SK-N-MC (cell line): ENCODE measurements at regions not wholly inside any gene's neighbourhood (a gene's known extent, or its start where the extent isn't known, plus 50 kb on each side); places are given as distances from the start of the nearest gene placed in this dataset.

Experiments
- EZH2 ChIP-seq: fragments of 200-600 bp; sonication (generic); IDR thresholded peaks from one replicate; pipeline ENCODE4 v1.6.1; 2017; ENCODE audit warnings: antibody characterized with exemption
- POLR2AphosphoS5 ChIP-seq: IDR thresholded peaks from 2 replicates; pipeline ENCODE4 v1.6.1; 2012; ENCODE audit warnings: mild to moderate bottlenecking, low read depth, low read length, borderline replicate concordance

DNA sequence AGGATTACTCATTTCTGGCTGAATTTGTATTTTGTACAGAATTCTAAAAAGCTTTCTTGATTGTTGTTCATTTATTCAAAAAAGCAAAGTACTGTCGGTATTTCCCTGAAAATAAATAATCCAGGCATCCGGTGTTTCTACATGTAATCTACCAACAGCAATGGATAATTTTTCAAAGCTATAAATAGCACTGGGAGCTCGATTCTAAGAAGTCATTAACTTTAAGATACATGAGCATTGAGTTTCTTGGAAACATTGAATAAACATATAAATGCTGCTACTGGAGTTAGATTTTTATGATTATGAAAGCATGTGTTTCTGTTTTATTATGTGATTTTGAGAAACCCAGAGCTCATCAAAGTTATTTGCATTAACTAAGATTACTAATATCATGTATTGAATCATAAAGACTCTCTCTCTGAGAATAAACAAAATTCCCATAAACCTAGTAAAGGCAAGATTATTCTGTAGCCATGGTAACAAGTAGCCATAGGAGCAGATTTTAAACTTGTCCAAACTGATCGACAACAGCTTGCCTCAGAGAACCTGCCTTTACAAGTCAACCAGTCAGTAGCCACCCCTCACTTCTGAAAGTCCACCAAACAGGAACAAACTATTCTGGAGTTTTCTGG is 197.0 kb downstream of the DRD1 start:
- TF ChIP-seq EZH2 (no peak), POLR2AphosphoS5 (no peak)
